Suprapubic skin (tissue), 3 donors: ENCODE measurements at regions not wholly inside any gene's neighbourhood (a gene's known extent, or its start where the extent isn't known, plus 50 kb on each side); places are given as distances from the start of the nearest gene placed in this dataset.

Source experiments
- POLR2A ChIP-seq, 2 donors: fragments of 450-650 bp; IDR thresholded peaks; one replicate each; pipeline ENCODE4 v1.6.1; 2017; ENCODE audit warnings: antibody characterized with exemption in 2 of 2, mild to moderate bottlenecking in 2 of 2, moderate library complexity in 2 of 2
- TF ChIP-seq, protein P1 (sequence below), 2 donors: fragments of 200-600 bp in 1 of 2; fragments of 450-650 bp in 1 of 2; sonication (generic) in 1 of 2; IDR thresholded peaks; one replicate each; pipeline ENCODE4 v1.5.1; 2016 to 2019; ENCODE audit warnings: antibody characterized with exemption in 2 of 2, mild to moderate bottlenecking in 1 of 2, moderate library complexity in 1 of 2

DNA sequence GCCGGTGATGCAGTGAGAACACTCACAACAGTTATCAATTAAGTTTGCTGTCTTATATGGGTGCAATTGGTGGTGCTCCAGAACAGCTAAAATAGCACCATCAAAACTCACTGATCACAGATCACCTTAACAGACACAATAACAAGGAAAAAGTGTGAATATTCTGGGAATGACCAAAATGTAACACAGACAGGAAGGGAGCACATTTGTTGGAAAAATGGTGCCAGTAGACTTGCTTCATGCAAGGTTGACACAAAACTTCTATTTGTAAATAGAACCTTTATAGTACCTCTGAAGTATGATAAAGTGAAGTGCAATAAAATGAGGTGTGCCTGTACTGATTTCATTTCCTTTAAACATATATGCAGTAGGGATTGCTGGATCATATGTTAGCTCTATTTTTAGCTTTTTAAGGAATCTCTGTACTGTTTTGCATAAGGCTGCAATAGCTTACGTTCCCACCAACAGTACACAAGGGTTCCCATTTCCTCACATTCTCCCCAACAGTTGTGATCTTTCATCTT lies 56.7 kb upstream of the GLYATL1B start:
- TF ChIP-seq, protein P1, sequence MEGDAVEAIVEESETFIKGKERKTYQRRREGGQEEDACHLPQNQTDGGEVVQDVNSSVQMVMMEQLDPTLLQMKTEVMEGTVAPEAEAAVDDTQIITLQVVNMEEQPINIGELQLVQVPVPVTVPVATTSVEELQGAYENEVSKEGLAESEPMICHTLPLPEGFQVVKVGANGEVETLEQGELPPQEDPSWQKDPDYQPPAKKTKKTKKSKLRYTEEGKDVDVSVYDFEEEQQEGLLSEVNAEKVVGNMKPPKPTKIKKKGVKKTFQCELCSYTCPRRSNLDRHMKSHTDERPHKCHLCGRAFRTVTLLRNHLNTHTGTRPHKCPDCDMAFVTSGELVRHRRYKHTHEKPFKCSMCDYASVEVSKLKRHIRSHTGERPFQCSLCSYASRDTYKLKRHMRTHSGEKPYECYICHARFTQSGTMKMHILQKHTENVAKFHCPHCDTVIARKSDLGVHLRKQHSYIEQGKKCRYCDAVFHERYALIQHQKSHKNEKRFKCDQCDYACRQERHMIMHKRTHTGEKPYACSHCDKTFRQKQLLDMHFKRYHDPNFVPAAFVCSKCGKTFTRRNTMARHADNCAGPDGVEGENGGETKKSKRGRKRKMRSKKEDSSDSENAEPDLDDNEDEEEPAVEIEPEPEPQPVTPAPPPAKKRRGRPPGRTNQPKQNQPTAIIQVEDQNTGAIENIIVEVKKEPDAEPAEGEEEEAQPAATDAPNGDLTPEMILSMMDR (IDR thresholded peaks at IDR 0.05) = no peak
- no peak for TF ChIP-seq POLR2A (IDR thresholded peaks at IDR 0.05)
